CD4-positive, alpha-beta T cell (primary cell): ENCODE measurements at regions not wholly inside any gene's neighbourhood (a gene's known extent, or its start where the extent isn't known, plus 50 kb on each side); places are given as distances from the start of the nearest gene placed in this dataset.

Experiments used
- ATAC-seq: fragments of 200-7000 bp; cut with Tn5 transposase; one replicate; pipeline ENCODE4 v1.10.0; 2022; ENCODE audit warnings: mild to moderate bottlenecking; ENCODE audit not compliant: poor library complexity
- CTCF ChIA-PET: fragments of 350-600 bp; sonication (Branson Sonifier 250); formaldehyde crosslinking; loops from one replicate; lab custom pipeline; 2021; ENCODE audit warnings: antibody characterized with exemption, inconsistent platforms; lab: Charles Lee
- POLR2A ChIA-PET: fragments of 350-600 bp; sonication (Branson Sonifier 250); formaldehyde crosslinking; loops from one replicate; lab custom pipeline; 2021; ENCODE audit warnings: antibody characterized with exemption, inconsistent platforms; lab: Charles Lee
- DNase-seq, 14 experiments: peaks; one replicate each; pipeline ENCODE4 v3.0.0-alpha.2; 2013 to 2020; ENCODE audit warnings: mixed read lengths in 2 of 14
- H3K27ac ChIP-seq, 2 donors: one replicate each; pipeline versions ENCODE4 v1.5.1 to v1.7.0; 2013; ENCODE audit warnings: low read length in 2 of 2, low read depth in 1 of 2, mild to moderate bottlenecking in 1 of 2
- H3K27me3 ChIP-seq, 2 experiments: 1 replicate in 1 of 2; 2 replicates in 1 of 2; pipeline versions ENCODE4 v1.6.1 to v1.7.0; 2013; ENCODE audit warnings: low read length in 2 of 2, control low read depth in 1 of 2, mild to moderate bottlenecking in 1 of 2, moderate library complexity in 1 of 2; ENCODE audit not compliant: insufficient read depth in 2 of 2, control insufficient read depth in 1 of 2
- H3K36me3 ChIP-seq: one replicate; pipeline ENCODE4 v1.6.1; 2013; ENCODE audit warnings: low read length, control low read depth; ENCODE audit not compliant: insufficient read depth
- H3K4me1 ChIP-seq: one replicate; pipeline ENCODE4 v1.6.1; 2013; ENCODE audit warnings: low read length, control low read depth; ENCODE audit not compliant: insufficient read depth
- H3K4me3 ChIP-seq: one replicate; pipeline ENCODE4 v1.5.1; 2013; ENCODE audit warnings: mild to moderate bottlenecking, low read length, moderate library complexity
- H3K9me3 ChIP-seq, 2 experiments: 1 replicate in 1 of 2; 2 replicates in 1 of 2; pipeline versions ENCODE4 v1.6.1 to v1.7.0; 2013; ENCODE audit warnings: low read length in 2 of 2, mild to moderate bottlenecking in 2 of 2, control low read depth in 1 of 2, moderate library complexity in 1 of 2; ENCODE audit not compliant: control insufficient read depth in 1 of 2, insufficient read depth in 1 of 2
- H3K27ac Mint-ChIP-seq: one replicate; pipeline ENCODE4 v1.8.0; 2020; ENCODE audit warnings: mixed read lengths
- H3K27me3 Mint-ChIP-seq: one replicate; pipeline ENCODE4 v1.8.0; 2021; ENCODE audit warnings: mixed read lengths
- H3K36me3 Mint-ChIP-seq: one replicate; pipeline ENCODE4 v1.8.0; 2021; ENCODE audit warnings: low read depth, mixed read lengths
- H3K4me1 Mint-ChIP-seq: one replicate; pipeline ENCODE4 v1.8.0; 2021; ENCODE audit warnings: low read depth, mixed read lengths
- H3K4me3 Mint-ChIP-seq: one replicate; pipeline ENCODE4 v1.8.0; 2020; ENCODE audit warnings: mild to moderate bottlenecking, mixed read lengths
- H3K9me3 Mint-ChIP-seq: one replicate; pipeline ENCODE4 v1.8.0; 2020; ENCODE audit warnings: mixed read lengths
- intact Hi-C, 2 experiments: fragments of 100-400 bp; cut with DNase I in 1 of 2; cut with micrococcal nuclease in 1 of 2; formaldehyde crosslinking; loops; one replicate each; pipeline versions ENCODE4 v1.15.1 to v1.9.0; 2023 to 2025; cut with DNase I, micrococcal nuclease
- TF ChIP-seq, protein P1 (sequence below): fragments of 200-600 bp; IDR thresholded peaks from one replicate; pipeline ENCODE4 v1.8.0; 2022; ENCODE audit warnings: antibody characterized with exemption, mild to moderate bottlenecking

DNA sequence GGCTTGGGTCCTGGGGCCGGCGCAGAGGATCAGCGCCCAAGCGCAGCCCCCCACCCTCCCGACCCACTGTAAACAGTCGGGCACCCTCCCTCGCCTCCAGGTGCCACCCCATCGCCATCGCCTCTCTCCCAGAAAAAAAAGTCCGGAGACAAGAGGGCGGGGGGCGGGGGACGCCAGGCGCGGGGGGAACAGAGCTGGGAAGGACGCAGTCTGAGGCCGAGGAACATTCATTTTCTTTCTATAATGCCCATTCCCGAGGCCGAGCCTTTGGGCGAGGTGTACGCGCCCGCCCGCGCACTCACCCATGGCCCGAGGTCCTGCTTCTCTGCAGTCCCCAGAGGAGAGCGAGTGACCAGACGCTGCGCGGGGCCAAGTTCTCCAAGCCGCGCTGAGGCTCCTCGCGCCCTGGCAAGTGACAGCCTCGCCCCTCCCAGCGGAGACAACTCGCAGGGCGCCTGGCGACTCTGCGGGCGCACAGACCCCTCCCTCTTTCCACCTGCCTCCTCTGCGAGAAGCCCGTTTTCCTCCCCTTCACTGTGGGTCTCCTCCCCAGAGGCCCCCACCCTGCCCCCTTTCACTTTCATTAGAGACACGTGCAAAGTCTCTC is 63.5 kb upstream of the WDR17 start:
- POLR2A ChIA-PET: no interaction called here
- Mint-ChIP-seq H3K4me1 (no peaks in the 10 kb centered on the region), H3K27ac (no peak overlapping the region), H3K4me3 (no peak overlapping the region), H3K27me3 (peaks cover 57% of the 10 kb centered on the region), H3K36me3 (no peaks in the 10 kb centered on the region), H3K9me3 (no peaks in the 10 kb centered on the region)
- Histone ChIP-seq H3K36me3 (no peaks in the 10 kb centered on the region), H3K4me3 (no peak overlapping the region), H3K4me1 (no peaks in the 10 kb centered on the region), H3K27ac (no peak overlapping the region), H3K9me3 (peaks cover 0 to 7% of the 10 kb centered on the region in 2 experiments), H3K27me3 (peaks cover 24 to 27% of the 10 kb centered on the region in 2 experiments)
- CTCF ChIA-PET: no interaction called here
- ATAC-seq (no peak), DNase-seq (no peak)
- intact Hi-C loops: no loop called here
- TF ChIP-seq, protein P1, sequence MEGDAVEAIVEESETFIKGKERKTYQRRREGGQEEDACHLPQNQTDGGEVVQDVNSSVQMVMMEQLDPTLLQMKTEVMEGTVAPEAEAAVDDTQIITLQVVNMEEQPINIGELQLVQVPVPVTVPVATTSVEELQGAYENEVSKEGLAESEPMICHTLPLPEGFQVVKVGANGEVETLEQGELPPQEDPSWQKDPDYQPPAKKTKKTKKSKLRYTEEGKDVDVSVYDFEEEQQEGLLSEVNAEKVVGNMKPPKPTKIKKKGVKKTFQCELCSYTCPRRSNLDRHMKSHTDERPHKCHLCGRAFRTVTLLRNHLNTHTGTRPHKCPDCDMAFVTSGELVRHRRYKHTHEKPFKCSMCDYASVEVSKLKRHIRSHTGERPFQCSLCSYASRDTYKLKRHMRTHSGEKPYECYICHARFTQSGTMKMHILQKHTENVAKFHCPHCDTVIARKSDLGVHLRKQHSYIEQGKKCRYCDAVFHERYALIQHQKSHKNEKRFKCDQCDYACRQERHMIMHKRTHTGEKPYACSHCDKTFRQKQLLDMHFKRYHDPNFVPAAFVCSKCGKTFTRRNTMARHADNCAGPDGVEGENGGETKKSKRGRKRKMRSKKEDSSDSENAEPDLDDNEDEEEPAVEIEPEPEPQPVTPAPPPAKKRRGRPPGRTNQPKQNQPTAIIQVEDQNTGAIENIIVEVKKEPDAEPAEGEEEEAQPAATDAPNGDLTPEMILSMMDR: no peak

DNA sequence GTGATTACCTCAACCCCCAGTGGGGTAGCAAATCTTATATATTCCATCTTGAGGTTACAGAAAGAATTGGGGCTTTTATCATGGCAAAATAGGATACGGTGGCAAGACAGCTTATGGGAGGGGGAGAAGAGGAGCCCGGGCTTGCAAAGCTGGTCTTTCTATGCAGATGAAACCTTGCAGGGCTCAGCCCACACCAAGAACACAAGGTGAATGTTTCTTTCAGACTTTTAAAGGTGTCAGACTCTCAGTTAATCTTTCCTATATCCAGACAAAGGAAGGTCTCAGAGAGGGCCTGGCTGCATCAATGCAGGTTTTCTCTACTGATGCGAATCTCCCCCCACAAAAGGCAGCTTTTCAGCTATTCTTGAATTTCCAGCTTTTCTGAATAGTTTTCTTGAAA is 59.9 kb upstream of the WDR17 start:
- TF ChIP-seq, protein P1: no peak
- Mint-ChIP-seq H3K4me3 (no peak overlapping the region), H3K27ac (no peak overlapping the region), H3K9me3 (no peaks in the 10 kb centered on the region), H3K4me1 (no peaks in the 10 kb centered on the region), H3K36me3 (no peaks in the 10 kb centered on the region), H3K27me3 (peaks cover 24% of the 10 kb centered on the region)
- ChIA-PET CTCF (no interaction called here), POLR2A (no interaction called here)
- Histone ChIP-seq H3K36me3 (no peaks in the 10 kb centered on the region), H3K27ac (no peak overlapping the region), H3K4me3 (no peak overlapping the region), H3K27me3 (peaks cover 23 to 25% of the 10 kb centered on the region in 2 experiments), H3K4me1 (no peaks in the 10 kb centered on the region), H3K9me3 (peaks cover 0 to 11% of the 10 kb centered on the region in 2 experiments)
- ATAC-seq (no peak), DNase-seq (no peak)
- intact Hi-C loops: no loop called here

DNA sequence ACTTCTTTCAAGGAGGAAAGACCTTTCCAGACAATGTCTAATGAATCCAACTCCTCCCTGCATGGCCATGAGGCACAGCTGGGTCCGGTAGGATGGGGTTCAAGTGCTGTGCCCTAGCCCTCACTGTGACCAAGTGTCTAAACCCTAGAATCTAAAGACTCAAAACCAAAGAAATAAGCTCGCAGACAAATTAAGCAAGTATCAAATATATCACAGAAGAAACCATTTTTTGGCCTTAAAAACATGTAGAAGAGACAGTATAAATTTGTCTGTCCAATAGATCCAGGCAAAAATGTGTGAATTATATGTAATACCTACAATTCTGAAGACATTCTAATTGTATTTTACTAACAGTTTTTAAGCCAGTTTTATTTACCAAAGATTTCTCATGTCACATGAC is 56.4 kb upstream of the WDR17 start:
- no peak overlapping the region for H3K4me3 ChIP-seq
- no peaks in the 10 kb centered on the region for H3K4me1 Mint-ChIP-seq
- no peaks in the 10 kb centered on the region for H3K36me3 ChIP-seq
- H3K4me3 Mint-ChIP-seq: no peak overlapping the region
- no peak overlapping the region for H3K27ac Mint-ChIP-seq
- no peaks in the 10 kb centered on the region for H3K36me3 Mint-ChIP-seq
- ChIA-PET POLR2A (no interaction called here), CTCF (no interaction called here)
- H3K27me3 ChIP-seq: no peaks in the 10 kb centered on the region
- no peaks in the 10 kb centered on the region for H3K4me1 ChIP-seq
- intact Hi-C loops: no loop called here
- TF ChIP-seq, protein P1: no peak
- no peaks in the 10 kb centered on the region for H3K9me3 Mint-ChIP-seq
- H3K27me3 Mint-ChIP-seq: no peaks in the 10 kb centered on the region
- DNase-seq: no peak
- ATAC-seq: no peak
- H3K27ac ChIP-seq: no peak overlapping the region
- H3K9me3 ChIP-seq: peaks cover 0 to 4% of the 10 kb centered on the region in 2 experiments
